ENCODE measurements at regions not wholly inside any gene's neighbourhood (a gene's known extent, or its start where the extent isn't known, plus 50 kb on each side); places are given as distances from the start of the nearest gene placed in this dataset.

- H3K4me3 Mint-ChIP-seq, result no peak overlapping the region
- no peaks in the 10 kb centered on the region for H3K36me3 Mint-ChIP-seq (ENCODE audit: low read depth)
- peaks cover 18% of the 10 kb centered on the region for H3K27me3 Mint-ChIP-seq
- H3K9me3 Mint-ChIP-seq, result no peaks in the 10 kb centered on the region
- ChIA-PET CTCF (no interaction called here), POLR2A (no interaction called here)
- intact Hi-C loops (cut with micrococcal nuclease), result no loop called here
- H3K27ac Mint-ChIP-seq, result no peak overlapping the region
- no peaks in the 10 kb centered on the region for H3K4me1 Mint-ChIP-seq
- ATAC-seq (ENCODE audit: low read depth), result no peak
- no peak for DNase-seq
- TF ChIP-seq CTCF (IDR thresholded peaks at IDR 0.05), result no peak
These were observed 92.4 kb upstream of the CPLX2 start for GRCh38 chr5:175778951-175779503.

GRCh38 chr5:175783739-175784138, 87.6 kb upstream of the CPLX2 start:
- ATAC-seq (ENCODE audit: low read depth) (no peak), DNase-seq (no peak)
- Mint-ChIP-seq H3K27me3 (peaks cover 38% of the 10 kb centered on the region), H3K4me1 (no peaks in the 10 kb centered on the region), H3K36me3 (ENCODE audit: low read depth) (no peaks in the 10 kb centered on the region), H3K27ac (no peak overlapping the region), H3K9me3 (no peaks in the 10 kb centered on the region), H3K4me3 (no peak overlapping the region)
- ChIA-PET CTCF (no interaction called here), POLR2A (no interaction called here)
- intact Hi-C loops (cut with micrococcal nuclease), result no loop called here
- no peak for TF ChIP-seq CTCF (IDR thresholded peaks at IDR 0.05)

GRCh38 chr5:175784230-175784629, 87.1 kb upstream of the CPLX2 start:
- ChIA-PET CTCF (no interaction called here), POLR2A (no interaction called here)
- Mint-ChIP-seq H3K27ac (no peak overlapping the region), H3K4me1 (no peaks in the 10 kb centered on the region), H3K27me3 (peaks cover 38% of the 10 kb centered on the region), H3K36me3 (ENCODE audit: low read depth) (no peaks in the 10 kb centered on the region), H3K4me3 (no peak overlapping the region), H3K9me3 (no peaks in the 10 kb centered on the region)
- intact Hi-C loops (cut with micrococcal nuclease), result no loop called here
- DNase-seq (no peak), ATAC-seq (ENCODE audit: low read depth) (no peak)
- TF ChIP-seq CTCF (IDR thresholded peaks at IDR 0.05), result no peak

- H3K36me3 Mint-ChIP-seq (ENCODE audit: low read depth), result no peaks in the 10 kb centered on the region
- intact Hi-C loops (cut with micrococcal nuclease), result no loop called here
- no peaks in the 10 kb centered on the region for H3K4me1 Mint-ChIP-seq
- no peak overlapping the region for H3K4me3 Mint-ChIP-seq
- ChIA-PET CTCF (no interaction called here), POLR2A (no interaction called here)
- H3K9me3 Mint-ChIP-seq, result no peaks in the 10 kb centered on the region
- no peak for TF ChIP-seq CTCF (IDR thresholded peaks at IDR 0.05)
- DNase-seq (no peak), ATAC-seq (ENCODE audit: low read depth) (no peak)
- H3K27ac Mint-ChIP-seq, result no peak overlapping the region
- peaks cover 39% of the 10 kb centered on the region for H3K27me3 Mint-ChIP-seq
These were observed 85.7 kb upstream of the CPLX2 start for GRCh38 chr5:175785681-175786080.

GRCh38 chr5:175788155-175788787, 83.1 kb upstream of the CPLX2 start:
- no peaks in the 10 kb centered on the region for H3K36me3 Mint-ChIP-seq (ENCODE audit: low read depth)
- ATAC-seq (ENCODE audit: low read depth) (no peak), DNase-seq (no peak)
- TF ChIP-seq CTCF (IDR thresholded peaks at IDR 0.05), result no peak
- no peak overlapping the region for H3K4me3 Mint-ChIP-seq
- no peaks in the 10 kb centered on the region for H3K4me1 Mint-ChIP-seq
- peaks cover 46% of the 10 kb centered on the region for H3K27me3 Mint-ChIP-seq
- H3K9me3 Mint-ChIP-seq, result peaks cover 2% of the 10 kb centered on the region
- ChIA-PET CTCF (no interaction called here), POLR2A (no interaction called here)
- intact Hi-C loops (cut with micrococcal nuclease), result no loop called here
- H3K27ac Mint-ChIP-seq, result no peak overlapping the region

All from activated B cell treated with CpG ODN at 0.5 μM for 24 hours (primary cell).